H1 (cell line): ENCODE measurements at regions not wholly inside any gene's neighbourhood (a gene's known extent, or its start where the extent isn't known, plus 50 kb on each side); places are given as distances from the start of the nearest gene placed in this dataset.

Experiments used
- TF ChIP-seq, protein P1 (sequence below): IDR thresholded peaks from 2 replicates; pipeline ENCODE4 v1.6.1; 2011; ENCODE audit warnings: low read length, improper control_type of control experiment

DNA sequence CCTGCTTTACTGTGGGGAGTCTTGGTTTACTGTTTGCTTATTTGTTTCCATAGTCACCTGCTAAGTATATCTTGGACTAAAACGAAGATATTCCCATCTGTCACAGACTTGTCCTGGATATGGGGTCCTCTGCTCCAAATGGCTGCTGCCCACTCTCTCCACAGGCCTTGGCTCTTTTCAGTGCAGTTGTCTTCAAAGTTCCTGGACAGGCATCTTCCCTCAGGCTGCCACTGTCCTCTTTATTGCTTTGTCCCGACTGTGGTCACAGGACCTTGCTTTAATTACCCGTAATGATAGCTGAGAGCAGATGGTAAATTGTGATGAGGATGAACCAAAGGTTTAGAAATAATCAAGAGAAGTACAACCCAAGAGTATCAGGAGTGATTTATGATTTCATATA lies 713.9 kb upstream of the CCDC179 start (continued):
- TF ChIP-seq, protein P1, sequence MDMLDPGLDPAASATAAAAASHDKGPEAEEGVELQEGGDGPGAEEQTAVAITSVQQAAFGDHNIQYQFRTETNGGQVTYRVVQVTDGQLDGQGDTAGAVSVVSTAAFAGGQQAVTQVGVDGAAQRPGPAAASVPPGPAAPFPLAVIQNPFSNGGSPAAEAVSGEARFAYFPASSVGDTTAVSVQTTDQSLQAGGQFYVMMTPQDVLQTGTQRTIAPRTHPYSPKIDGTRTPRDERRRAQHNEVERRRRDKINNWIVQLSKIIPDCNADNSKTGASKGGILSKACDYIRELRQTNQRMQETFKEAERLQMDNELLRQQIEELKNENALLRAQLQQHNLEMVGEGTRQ: no peak
